Loucy (cell line): ENCODE measurements at regions not wholly inside any gene's neighbourhood (a gene's known extent, or its start where the extent isn't known, plus 50 kb on each side); places are given as distances from the start of the nearest gene placed in this dataset.
"Not testable (repeated sequence)": the region's sequence is repeated elsewhere in the genome, so short reads cannot be mapped to it uniquely, and the experiment has no call there.

Source experiments
- H2AFZ ChIP-seq: fragments of 200-600 bp; sonication (generic); 2 replicates; pipeline ENCODE4 v1.6.0; 2016; ENCODE audit warnings: antibody characterized with exemption, mild to moderate bottlenecking, low read length, moderate library complexity
- H3F3A ChIP-seq: fragments of 200-600 bp; 2 replicates; pipeline ENCODE4 v1.6.0; 2016; ENCODE audit warnings: antibody characterized with exemption, low read depth, mild to moderate bottlenecking
- H3K27me3 ChIP-seq: fragments of 200-600 bp; sonication (generic); 2 replicates; pipeline ENCODE4 v1.6.1; 2014; ENCODE audit warnings: low read length, mild to moderate bottlenecking; ENCODE audit not compliant: insufficient read depth, poor library complexity, severe bottlenecking
- H3K36me3 ChIP-seq: fragments of 200-600 bp; sonication (generic); 2 replicates; pipeline ENCODE4 v1.6.1; 2016; ENCODE audit warnings: low read length; ENCODE audit not compliant: insufficient read depth
- H3K4me1 ChIP-seq: fragments of 200-600 bp; sonication (generic); 2 replicates; pipeline ENCODE4 v1.5.1; 2014; ENCODE audit warnings: low read length, mild to moderate bottlenecking; ENCODE audit not compliant: insufficient read depth, poor library complexity, severe bottlenecking
- H3K4me2 ChIP-seq: fragments of 200-600 bp; sonication (generic); 2 replicates; pipeline ENCODE4 v1.6.0; 2014; ENCODE audit warnings: antibody characterized with exemption, low read length, low read depth, mild to moderate bottlenecking; ENCODE audit not compliant: poor library complexity, severe bottlenecking
- H3K4me3 ChIP-seq: fragments of 200-600 bp; sonication (generic); 2 replicates; pipeline ENCODE4 v1.5.1; 2014; ENCODE audit warnings: low read length, mild to moderate bottlenecking, mixed read lengths; ENCODE audit not compliant: poor library complexity, severe bottlenecking
- H3K79me2 ChIP-seq: fragments of 200-600 bp; sonication (generic); 2 replicates; pipeline ENCODE4 v1.6.1; 2014; ENCODE audit warnings: low read length; ENCODE audit not compliant: insufficient read depth
- H3K9ac ChIP-seq: fragments of 200-600 bp; sonication (generic); 2 replicates; pipeline ENCODE4 v1.6.0; 2014; ENCODE audit warnings: mild to moderate bottlenecking, low read depth, low read length, moderate library complexity; ENCODE audit not compliant: poor library complexity, severe bottlenecking
- H3K9me2 ChIP-seq: fragments of 200-600 bp; sonication (generic); replicated peaks from 2 replicates; pipeline ENCODE4 v1.6.1; 2016; ENCODE audit warnings: low read depth, low read length, mixed read lengths
- H3K9me3 ChIP-seq: fragments of 200-600 bp; sonication (generic); 2 replicates; pipeline ENCODE4 v1.6.1; 2014; ENCODE audit warnings: mild to moderate bottlenecking, antibody characterized with exemption, low read length, low read depth; ENCODE audit not compliant: insufficient read depth
- H4K20me1 ChIP-seq: fragments of 200-600 bp; sonication (generic); 2 replicates; pipeline ENCODE4 v1.6.0; 2014; ENCODE audit warnings: antibody characterized with exemption, low read length, mild to moderate bottlenecking; ENCODE audit not compliant: insufficient read depth, poor library complexity, severe bottlenecking
- EZH2phosphoT487 ChIP-seq: fragments of 200-600 bp; IDR thresholded peaks from 2 replicates; pipeline ENCODE4 v1.6.1; 2018; ENCODE audit warnings: antibody characterized with exemption, mild to moderate bottlenecking, moderate library complexity, borderline replicate concordance
- TF ChIP-seq, protein P1 (sequence below): fragments of 200-600 bp; sonication (generic); conservative IDR thresholded peaks from 2 replicates; pipeline ENCODE4 v1.5.1; 2014; ENCODE audit warnings: mild to moderate bottlenecking, antibody characterized with exemption, low read length

DNA sequence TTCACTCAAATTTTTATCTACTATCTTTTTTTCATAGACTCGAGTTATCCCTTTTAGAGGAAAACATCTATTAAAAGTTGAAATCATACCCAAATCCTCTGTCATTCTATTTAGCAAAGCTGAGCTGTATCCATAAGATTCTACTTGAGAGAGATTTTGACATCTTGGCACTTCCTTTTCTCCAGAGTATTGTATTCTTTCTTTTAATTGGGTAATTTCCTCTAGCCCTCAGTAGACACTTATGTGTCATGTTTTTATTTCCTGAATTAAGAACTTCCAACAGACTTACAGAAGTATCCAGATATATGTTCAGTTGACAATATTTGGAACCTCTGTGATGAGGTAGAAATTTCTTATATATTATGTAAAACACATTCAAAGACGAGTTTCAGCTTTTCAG, 201.6 kb upstream of the NR3C2 start:
- Histone ChIP-seq H3K27me3 (no peaks in the 10 kb centered on the region), H3K36me3 (no peaks in the 10 kb centered on the region), H4K20me1 (no peaks in the 10 kb centered on the region), H3K9me3 (no peaks in the 10 kb centered on the region; the same call in 1 of the 2 replicates), H3K4me1 (no peaks in the 10 kb centered on the region), H3K9me2 (no peaks in the 10 kb centered on the region), H3F3A (no peaks in the 10 kb centered on the region), H2AFZ (no peak overlapping the region), H3K4me3 (no peak overlapping the region), H3K79me2 (no peaks in the 10 kb centered on the region), H3K9ac (no peak overlapping the region), H3K4me2 (no peak overlapping the region)
- TF ChIP-seq, protein P1, sequence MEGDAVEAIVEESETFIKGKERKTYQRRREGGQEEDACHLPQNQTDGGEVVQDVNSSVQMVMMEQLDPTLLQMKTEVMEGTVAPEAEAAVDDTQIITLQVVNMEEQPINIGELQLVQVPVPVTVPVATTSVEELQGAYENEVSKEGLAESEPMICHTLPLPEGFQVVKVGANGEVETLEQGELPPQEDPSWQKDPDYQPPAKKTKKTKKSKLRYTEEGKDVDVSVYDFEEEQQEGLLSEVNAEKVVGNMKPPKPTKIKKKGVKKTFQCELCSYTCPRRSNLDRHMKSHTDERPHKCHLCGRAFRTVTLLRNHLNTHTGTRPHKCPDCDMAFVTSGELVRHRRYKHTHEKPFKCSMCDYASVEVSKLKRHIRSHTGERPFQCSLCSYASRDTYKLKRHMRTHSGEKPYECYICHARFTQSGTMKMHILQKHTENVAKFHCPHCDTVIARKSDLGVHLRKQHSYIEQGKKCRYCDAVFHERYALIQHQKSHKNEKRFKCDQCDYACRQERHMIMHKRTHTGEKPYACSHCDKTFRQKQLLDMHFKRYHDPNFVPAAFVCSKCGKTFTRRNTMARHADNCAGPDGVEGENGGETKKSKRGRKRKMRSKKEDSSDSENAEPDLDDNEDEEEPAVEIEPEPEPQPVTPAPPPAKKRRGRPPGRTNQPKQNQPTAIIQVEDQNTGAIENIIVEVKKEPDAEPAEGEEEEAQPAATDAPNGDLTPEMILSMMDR: no peak
- no peak for TF ChIP-seq EZH2phosphoT487

DNA sequence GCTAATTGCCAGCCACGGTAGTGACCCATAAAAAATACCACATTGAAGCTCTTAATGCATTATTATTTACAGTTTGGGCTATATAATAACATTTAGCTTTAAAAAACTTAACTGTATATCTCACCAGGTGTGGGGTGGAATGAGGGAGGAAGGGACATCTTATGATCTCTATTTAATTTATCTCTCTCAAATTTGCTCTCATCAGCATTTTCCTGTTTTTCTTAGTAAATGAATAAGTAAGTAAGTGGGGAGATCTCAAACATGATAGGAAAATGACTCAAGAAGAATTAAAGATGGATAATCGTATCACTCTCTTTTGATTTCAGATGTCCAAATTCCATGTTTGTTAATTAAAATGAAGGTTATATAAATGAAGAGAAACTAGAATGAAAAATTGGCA, 200.7 kb upstream of the NR3C2 start:
- no peaks in the 10 kb centered on the region; the same call in 1 of the 2 replicates for H3K9me3 ChIP-seq
- no peaks in the 10 kb centered on the region for H3K9me2 ChIP-seq
- no peak overlapping the region for H3K4me2 ChIP-seq
- TF ChIP-seq, protein P1: no peak
- no peak for TF ChIP-seq EZH2phosphoT487
- H3K36me3 ChIP-seq: no peaks in the 10 kb centered on the region
- no peaks in the 10 kb centered on the region for H3F3A ChIP-seq
- no peaks in the 10 kb centered on the region for H3K27me3 ChIP-seq
- no peaks in the 10 kb centered on the region for H3K4me1 ChIP-seq
- H4K20me1 ChIP-seq: no peaks in the 10 kb centered on the region
- H3K4me3 ChIP-seq: no peak overlapping the region
- H3K9ac ChIP-seq: no peak overlapping the region
- no peaks in the 10 kb centered on the region for H3K79me2 ChIP-seq
- H2AFZ ChIP-seq: no peak overlapping the region

DNA sequence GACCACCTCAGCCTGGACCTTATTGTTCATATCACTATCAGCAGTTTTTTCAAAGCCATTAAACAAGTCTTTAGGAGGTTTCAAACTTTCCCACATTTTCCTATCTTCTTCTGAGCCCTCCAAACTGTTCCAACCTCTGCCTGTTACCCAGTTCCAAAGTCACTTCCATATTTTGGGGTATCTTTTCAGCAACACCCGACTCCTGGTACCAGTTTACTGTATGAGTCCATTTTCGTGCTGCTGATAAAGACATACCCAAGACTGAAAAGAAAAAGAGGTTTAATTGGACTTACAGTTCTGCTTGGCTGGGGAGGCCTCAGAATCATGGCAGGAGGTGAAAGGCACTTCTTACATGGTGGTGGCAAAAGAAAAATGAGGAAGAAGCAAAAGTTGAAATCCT, 195.9 kb upstream of the NR3C2 start:
- H3K79me2 ChIP-seq, H3F3A ChIP-seq, H3K4me3 ChIP-seq, H4K20me1 ChIP-seq, H3K36me3 ChIP-seq, H3K4me2 ChIP-seq, H3K9me3 ChIP-seq, H3K4me1 ChIP-seq, H3K9ac ChIP-seq, H2AFZ ChIP-seq, H3K9me2 ChIP-seq, H3K27me3 ChIP-seq: not testable (repeated sequence)

DNA sequence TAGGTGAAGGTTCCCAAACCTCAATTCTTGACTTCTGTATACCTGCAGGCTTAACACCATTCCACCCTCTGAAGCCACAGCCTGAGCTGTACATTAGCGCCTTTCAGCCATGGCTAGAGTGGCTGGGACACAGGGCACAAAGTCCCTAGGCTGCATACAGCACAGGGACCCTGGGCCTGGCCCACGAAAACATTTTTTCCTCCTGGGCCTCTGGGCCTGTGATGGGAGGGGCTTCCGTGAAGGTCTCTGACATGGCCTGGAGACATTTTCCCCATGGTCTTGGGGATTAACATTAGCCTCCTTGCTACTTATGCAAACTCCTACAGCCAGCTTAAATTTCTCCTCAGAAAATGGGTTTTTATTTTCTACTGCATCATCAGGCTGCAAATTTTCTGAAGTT, 195.2 kb upstream of the NR3C2 start:
- H3K9me2 ChIP-seq, H3K9ac ChIP-seq, H3K9me3 ChIP-seq, H3K4me3 ChIP-seq, H3K4me1 ChIP-seq, H3K27me3 ChIP-seq, H2AFZ ChIP-seq, H3K4me2 ChIP-seq, H3K36me3 ChIP-seq, H4K20me1 ChIP-seq, H3F3A ChIP-seq, H3K79me2 ChIP-seq: not testable (repeated sequence)
